ENCODE measurements at regions not wholly inside any gene's neighbourhood (a gene's known extent, or its start where the extent isn't known, plus 50 kb on each side); places are given as distances from the start of the nearest gene placed in this dataset.
"Not testable (repeated sequence)": the region's sequence is repeated elsewhere in the genome, so short reads cannot be mapped to it uniquely, and the experiment has no call there.

DNA sequence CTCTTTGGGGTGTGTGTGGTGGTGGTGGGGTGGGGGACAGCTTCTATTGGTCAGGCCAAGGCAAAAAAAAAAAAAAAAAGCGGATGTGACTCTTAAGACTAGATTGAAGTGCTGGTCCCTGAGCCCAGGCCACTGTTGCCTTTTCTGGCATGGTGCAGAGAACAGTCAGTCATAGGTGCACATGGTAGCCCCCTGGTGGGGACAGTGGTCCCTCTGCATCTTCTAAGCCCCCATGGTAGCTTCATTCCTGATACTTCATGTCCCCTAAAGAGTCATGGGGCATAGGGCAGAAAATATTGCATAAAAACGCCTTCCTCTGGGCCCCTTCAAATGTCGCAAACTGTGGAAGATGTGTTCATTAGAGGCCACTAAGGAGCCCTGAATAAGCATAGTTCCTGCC, 371.8 kb downstream of the NPHP4 start:
- H3K9me3 Mint-ChIP-seq, result no peaks in the 10 kb centered on the region
- H3K36me3 Mint-ChIP-seq, result peaks cover 0 to 2% of the 10 kb centered on the region in 2 donors
- H3K27me3 Mint-ChIP-seq, result peaks cover 31 to 38% of the 10 kb centered on the region in 2 donors
- H3K4me3 Mint-ChIP-seq, result no peak overlapping the region
- no peaks in the 10 kb centered on the region for H3K4me1 Mint-ChIP-seq
- no peak overlapping the region for H3K27ac Mint-ChIP-seq
- ATAC-seq (replicated peaks) (no peak), DNase-seq (no peak)

GRCh38 chr1:5619469-5619868, 372.8 kb downstream of the NPHP4 start:
- no peak for DNase-seq
- Mint-ChIP-seq H3K4me1 (no peaks in the 10 kb centered on the region), H3K36me3 (peaks cover 0 to under 1% of the 10 kb centered on the region in 2 donors), H3K27me3 (peaks cover 31 to 33% of the 10 kb centered on the region in 2 donors), H3K27ac (no peak overlapping the region), H3K9me3 (no peaks in the 10 kb centered on the region), H3K4me3 (no peak overlapping the region)
- no peak for ATAC-seq (replicated peaks)

DNA sequence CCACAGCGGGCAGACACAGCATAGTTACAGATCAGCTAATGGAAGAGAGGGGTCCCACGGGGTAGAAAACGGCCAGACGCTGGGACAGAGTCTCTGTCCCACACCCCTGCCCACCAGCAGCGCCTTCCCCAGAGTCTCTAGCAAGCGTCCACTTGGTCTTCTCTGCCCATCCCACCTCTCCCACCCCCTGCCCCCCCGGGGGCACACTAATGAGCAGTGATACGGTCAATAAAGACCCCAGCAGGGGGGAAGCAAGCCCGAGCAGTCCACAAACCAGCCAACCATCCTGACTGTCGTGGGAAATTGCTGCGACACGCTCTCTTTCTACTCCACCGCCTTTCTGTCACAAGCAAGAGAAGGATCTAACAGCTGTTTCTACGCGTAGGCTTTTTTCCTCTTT, 374.7 kb downstream of the NPHP4 start:
- Mint-ChIP-seq H3K27me3 (peaks cover 29 to 37% of the 10 kb centered on the region in 2 donors), H3K9me3 (no peaks in the 10 kb centered on the region), H3K4me1 (no peaks in the 10 kb centered on the region), H3K27ac (no peak overlapping the region), H3K36me3 (no peaks in the 10 kb centered on the region), H3K4me3 (no peak overlapping the region)
- ATAC-seq (replicated peaks) (no peak), DNase-seq (no peak)

- Mint-ChIP-seq H3K27ac (no peak overlapping the region), H3K36me3 (no peaks in the 10 kb centered on the region), H3K4me3 (no peak overlapping the region), H3K4me1 (no peaks in the 10 kb centered on the region), H3K27me3 (peaks cover 33 to 40% of the 10 kb centered on the region in 2 donors), H3K9me3 (no peaks in the 10 kb centered on the region)
- DNase-seq (no peak), ATAC-seq (replicated peaks) (no peak)
Observed at GRCh38 chr1:5617179-5617520, 375.1 kb downstream of the NPHP4 start.

DNA sequence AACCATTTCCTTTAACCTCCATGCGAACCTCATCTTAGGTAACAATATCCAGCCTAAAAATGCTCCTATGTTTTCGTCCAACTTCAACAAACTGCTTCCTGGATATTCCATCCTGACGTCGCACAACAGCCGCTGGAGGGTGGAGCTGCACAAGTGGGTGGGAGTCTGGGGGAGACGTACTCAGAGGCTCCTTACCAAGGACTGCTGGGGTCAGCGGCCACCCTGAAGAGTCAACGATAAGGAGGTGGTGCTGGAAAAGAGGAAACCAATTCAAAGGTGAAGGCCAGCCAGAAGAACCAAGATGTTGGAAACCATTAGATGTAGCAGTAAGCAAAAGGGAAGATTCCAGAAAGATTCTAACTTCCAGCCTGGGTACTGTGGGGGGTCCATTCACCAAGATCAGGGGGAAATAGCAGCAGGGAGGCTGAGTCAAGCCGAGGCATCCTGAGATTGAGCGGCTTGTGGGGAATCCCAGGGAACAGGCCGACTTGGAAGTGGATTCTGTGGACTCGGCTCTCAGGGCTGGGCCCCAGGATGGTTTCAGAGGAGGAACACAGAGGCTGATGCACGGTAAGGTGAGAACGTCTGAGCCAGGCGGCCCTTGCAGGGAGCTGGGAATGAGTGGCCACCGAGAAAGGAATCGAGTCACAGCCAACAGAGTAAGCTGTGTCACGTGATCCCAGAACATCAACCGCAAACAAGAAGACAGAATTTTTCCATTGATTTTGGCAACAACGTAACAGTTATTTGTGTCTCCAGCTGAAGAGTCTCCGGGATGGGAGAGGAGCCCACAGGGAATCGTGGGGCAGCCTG, 375.7 kb downstream of the NPHP4 start:
- Mint-ChIP-seq H3K4me3 (no peak overlapping the region), H3K4me1 (no peaks in the 10 kb centered on the region), H3K27me3 (peaks cover 36 to 40% of the 10 kb centered on the region in 2 donors), H3K36me3 (no peaks in the 10 kb centered on the region), H3K27ac (no peak overlapping the region), H3K9me3 (no peaks in the 10 kb centered on the region)
- DNase-seq (no peak), ATAC-seq (replicated peaks) (no peak)

DNA sequence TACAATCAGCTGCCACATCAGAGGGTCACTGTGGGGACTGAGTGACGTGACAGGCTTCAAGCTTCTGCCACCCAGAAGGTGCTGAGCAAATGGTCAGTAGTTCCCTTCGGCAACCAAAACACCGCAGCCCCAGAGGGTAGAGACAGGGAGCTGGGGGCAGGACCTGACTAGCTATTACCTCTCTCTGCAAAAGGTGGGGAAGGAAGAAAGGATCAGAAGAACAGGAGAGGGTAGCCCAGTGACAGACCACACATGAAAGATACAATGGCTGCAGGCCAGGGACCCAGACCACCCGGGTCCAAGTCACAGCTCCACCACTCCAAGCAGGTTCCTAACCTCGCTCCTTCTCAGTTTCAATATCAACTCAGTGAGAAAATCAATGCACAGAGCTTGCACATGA, 377.1 kb downstream of the NPHP4 start:
- Mint-ChIP-seq H3K27me3 (peaks cover 40 to 45% of the 10 kb centered on the region in 2 donors), H3K4me1 (no peaks in the 10 kb centered on the region)

GRCh38 chr1:5613900-5614299, 378.3 kb downstream of the NPHP4 start:
- ATAC-seq (replicated peaks), result no peak
- Mint-ChIP-seq H3K4me3 (no peak overlapping the region), H3K27ac (no peak overlapping the region), H3K36me3 (no peaks in the 10 kb centered on the region), H3K9me3 (peaks cover 4 to 7% of the 10 kb centered on the region in 2 donors), H3K4me1 (no peaks in the 10 kb centered on the region), H3K27me3 (peaks cover 32 to 52% of the 10 kb centered on the region in 2 donors)
- DNase-seq, result no peak

More for the DNA sequence above, 377.1 kb downstream of the NPHP4 start:
- Mint-ChIP-seq H3K27ac (no peak overlapping the region), H3K9me3 (no peaks in the 10 kb centered on the region), H3K36me3 (no peaks in the 10 kb centered on the region), H3K4me3 (no peak overlapping the region)
- ATAC-seq (replicated peaks) (no peak), DNase-seq (no peak)

DNA sequence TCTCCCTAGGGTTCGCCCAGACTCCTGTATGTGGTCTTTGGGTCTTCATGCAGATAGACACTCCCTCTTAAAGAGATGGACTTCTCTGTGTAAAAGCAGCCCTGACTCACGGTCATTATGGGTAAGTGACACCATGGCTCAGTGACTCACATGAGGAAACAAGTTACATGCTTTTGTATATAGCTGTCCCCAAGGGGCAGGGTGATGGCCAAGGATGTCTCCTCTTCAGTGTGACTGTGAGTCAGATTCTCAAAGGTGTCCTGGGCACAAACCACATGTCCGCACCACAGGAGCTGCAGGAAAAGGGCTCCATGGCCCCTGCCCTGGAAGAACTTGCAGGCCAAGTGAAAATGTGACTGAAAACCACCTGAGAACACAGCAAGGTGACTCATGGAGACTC, 380.4 kb downstream of the NPHP4 start:
- DNase-seq (no peak), ATAC-seq (replicated peaks) (no peak)
- no peaks in the 10 kb centered on the region for H3K36me3 Mint-ChIP-seq
- H3K27ac Mint-ChIP-seq, result no peak overlapping the region
- no peaks in the 10 kb centered on the region for H3K4me1 Mint-ChIP-seq
- H3K27me3 Mint-ChIP-seq, result peaks cover 21 to 41% of the 10 kb centered on the region in 2 donors
- peaks cover 4 to 7% of the 10 kb centered on the region in 2 donors for H3K9me3 Mint-ChIP-seq
- no peak overlapping the region for H3K4me3 Mint-ChIP-seq

DNA sequence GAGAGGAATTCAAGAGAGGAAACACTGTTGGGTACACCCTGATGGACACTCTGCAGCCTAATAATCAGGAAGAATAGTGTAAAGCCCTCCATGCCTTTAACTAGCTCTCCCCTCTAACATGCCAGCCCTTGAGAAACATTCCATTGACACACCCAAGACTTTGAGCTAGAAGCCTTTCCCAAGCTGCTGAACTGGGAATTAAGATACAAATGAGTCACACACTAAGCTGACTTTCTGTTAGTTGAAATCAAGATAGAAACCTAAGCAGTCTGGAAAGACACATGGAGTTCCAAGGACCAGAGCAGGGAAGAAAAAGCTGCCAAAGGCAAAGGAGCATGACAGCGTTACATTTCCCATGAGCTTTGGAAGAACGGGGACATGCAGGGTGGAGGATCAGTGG, 380.8 kb downstream of the NPHP4 start:
- ATAC-seq (replicated peaks), result no peak
- peaks cover 16 to 37% of the 10 kb centered on the region in 2 donors for H3K27me3 Mint-ChIP-seq
- H3K4me1 Mint-ChIP-seq, result no peaks in the 10 kb centered on the region
- no peak overlapping the region for H3K27ac Mint-ChIP-seq
- H3K4me3 Mint-ChIP-seq, result no peak overlapping the region
- no peaks in the 10 kb centered on the region for H3K36me3 Mint-ChIP-seq
- peaks cover 4 to 7% of the 10 kb centered on the region in 2 donors for H3K9me3 Mint-ChIP-seq
- no peak for DNase-seq

- Mint-ChIP-seq H3K9me3 (peaks cover 4 to 7% of the 10 kb centered on the region in 2 donors), H3K4me3 (no peak overlapping the region), H3K4me1 (no peaks in the 10 kb centered on the region), H3K27me3 (peaks cover 14 to 29% of the 10 kb centered on the region in 2 donors), H3K36me3 (no peaks in the 10 kb centered on the region), H3K27ac (no peak overlapping the region)
- DNase-seq (no peak), ATAC-seq (replicated peaks) (no peak)
Observed at GRCh38 chr1:5610432-5610831, 381.8 kb downstream of the NPHP4 start.

GRCh38 chr1:5603353-5604104, 388.7 kb downstream of the NPHP4 start:
- Mint-ChIP-seq H3K36me3 (no peaks in the 10 kb centered on the region), H3K27ac (no peak overlapping the region), H3K4me3 (no peak overlapping the region), H3K4me1 (no peaks in the 10 kb centered on the region), H3K9me3 (peaks cover 11 to 13% of the 10 kb centered on the region in 2 donors), H3K27me3 (peaks cover 21 to 25% of the 10 kb centered on the region in 2 donors)
- no peak for ATAC-seq (replicated peaks)
- DNase-seq, result no peak

DNA sequence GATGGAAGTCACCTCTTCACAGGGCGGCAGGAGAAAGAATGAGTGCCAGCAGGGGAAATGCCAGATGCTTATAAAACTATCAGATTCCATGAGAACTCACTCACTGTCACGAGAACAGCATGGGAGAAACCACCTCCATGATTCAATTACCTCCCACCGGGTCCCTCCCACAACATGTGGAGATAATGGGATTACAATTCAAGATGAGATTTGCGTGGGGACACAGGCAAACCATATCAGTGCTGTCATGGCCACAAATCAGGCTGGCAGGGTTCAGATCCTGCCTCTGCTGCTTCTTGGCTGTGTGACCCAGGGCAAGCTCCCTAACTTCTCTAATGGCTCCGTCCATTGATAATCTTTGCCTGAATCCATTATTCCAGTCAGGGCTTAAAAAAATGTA, 389.5 kb downstream of the NPHP4 start:
- not testable (repeated sequence) for ATAC-seq (replicated peaks); H3K27ac Mint-ChIP-seq; H3K36me3 Mint-ChIP-seq; H3K4me1 Mint-ChIP-seq; H3K4me3 Mint-ChIP-seq; DNase-seq
- peaks cover 21 to 26% of the 10 kb centered on the region in 2 donors for H3K27me3 Mint-ChIP-seq
- H3K9me3 Mint-ChIP-seq, result peaks cover 11 to 13% of the 10 kb centered on the region in 2 donors

DNA sequence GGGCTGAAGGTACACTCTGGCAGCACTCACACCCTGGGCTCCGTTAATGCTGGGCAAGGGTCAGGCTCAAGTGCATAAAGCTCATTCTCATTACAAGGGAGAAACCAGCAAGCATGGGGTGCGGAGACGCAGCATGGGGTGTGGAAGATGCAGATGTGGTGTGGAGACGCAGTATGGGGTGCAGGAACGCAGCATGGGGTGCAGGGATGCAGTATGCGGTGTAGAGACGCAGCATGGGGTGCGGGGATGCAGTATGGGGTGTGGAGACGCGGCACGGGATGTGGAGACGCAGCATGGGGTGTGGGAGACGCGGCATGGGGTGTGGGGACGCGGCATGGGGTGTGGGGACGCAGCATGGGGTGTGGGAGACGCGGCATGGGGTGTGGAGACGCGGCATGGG, 390.7 kb downstream of the NPHP4 start:
- no peaks in the 10 kb centered on the region for H3K4me1 Mint-ChIP-seq
- no peak overlapping the region for H3K4me3 Mint-ChIP-seq
- H3K9me3 Mint-ChIP-seq, result peaks cover 11 to 13% of the 10 kb centered on the region in 2 donors
- no peak for DNase-seq
- H3K27me3 Mint-ChIP-seq, result peaks cover 21 to 26% of the 10 kb centered on the region in 2 donors
- H3K36me3 Mint-ChIP-seq, result no peaks in the 10 kb centered on the region
- H3K27ac Mint-ChIP-seq, result no peak overlapping the region
- ATAC-seq (replicated peaks), result no peak

- Mint-ChIP-seq H3K27me3 (peaks cover 21 to 26% of the 10 kb centered on the region in 2 donors), H3K4me1 (no peaks in the 10 kb centered on the region), H3K36me3 (no peaks in the 10 kb centered on the region), H3K27ac (no peak overlapping the region), H3K9me3 (peaks cover 11 to 13% of the 10 kb centered on the region in 2 donors), H3K4me3 (no peak overlapping the region)
- ATAC-seq (replicated peaks) (no peak), DNase-seq (no peak)
Observed at GRCh38 chr1:5599541-5599940, 392.7 kb downstream of the NPHP4 start.

Measured in stimulated activated naive B cell treated with anti-CD40 and anti-IgM and Interleukin-4, amounts not matched to agents 10 μg/mL and 1 μg/mL and 100 μg/mL, for 72 hours (primary cell).